GM12873 (cell line): ENCODE measurements at regions not wholly inside any gene's neighbourhood (a gene's known extent, or its start where the extent isn't known, plus 50 kb on each side); places are given as distances from the start of the nearest gene placed in this dataset.

Experiments used
- TF ChIP-seq, protein P1 (sequence below): IDR thresholded peaks from 2 replicates; pipeline ENCODE4 v1.5.1; 2012; ENCODE audit warnings: low read depth, mild to moderate bottlenecking, moderate library complexity, low read length, control low read depth; ENCODE audit not compliant: insufficient read depth; ENCODE audit errors: missing control alignments

- TF ChIP-seq, protein P1, sequence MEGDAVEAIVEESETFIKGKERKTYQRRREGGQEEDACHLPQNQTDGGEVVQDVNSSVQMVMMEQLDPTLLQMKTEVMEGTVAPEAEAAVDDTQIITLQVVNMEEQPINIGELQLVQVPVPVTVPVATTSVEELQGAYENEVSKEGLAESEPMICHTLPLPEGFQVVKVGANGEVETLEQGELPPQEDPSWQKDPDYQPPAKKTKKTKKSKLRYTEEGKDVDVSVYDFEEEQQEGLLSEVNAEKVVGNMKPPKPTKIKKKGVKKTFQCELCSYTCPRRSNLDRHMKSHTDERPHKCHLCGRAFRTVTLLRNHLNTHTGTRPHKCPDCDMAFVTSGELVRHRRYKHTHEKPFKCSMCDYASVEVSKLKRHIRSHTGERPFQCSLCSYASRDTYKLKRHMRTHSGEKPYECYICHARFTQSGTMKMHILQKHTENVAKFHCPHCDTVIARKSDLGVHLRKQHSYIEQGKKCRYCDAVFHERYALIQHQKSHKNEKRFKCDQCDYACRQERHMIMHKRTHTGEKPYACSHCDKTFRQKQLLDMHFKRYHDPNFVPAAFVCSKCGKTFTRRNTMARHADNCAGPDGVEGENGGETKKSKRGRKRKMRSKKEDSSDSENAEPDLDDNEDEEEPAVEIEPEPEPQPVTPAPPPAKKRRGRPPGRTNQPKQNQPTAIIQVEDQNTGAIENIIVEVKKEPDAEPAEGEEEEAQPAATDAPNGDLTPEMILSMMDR, result no peak
Measured at GRCh38 chr5:81800797-81801196, 49.9 kb upstream of the SSBP2 start.
